OCI-LY3 (cell line): ENCODE measurements at regions not wholly inside any gene's neighbourhood (a gene's known extent, or its start where the extent isn't known, plus 50 kb on each side); places are given as distances from the start of the nearest gene placed in this dataset.

Experiments
- CTCF ChIP-seq: fragments of 200-600, 300-600 bp; sonication (generic); IDR thresholded peaks from 2 replicates; pipeline ENCODE4 v1.5.1; 2014; ENCODE audit warnings: antibody characterized with exemption, low read length, low read depth
- EZH2phosphoT487 ChIP-seq: fragments of 200-600 bp; shearing (Covaris generic); IDR thresholded peaks from 2 replicates; pipeline ENCODE4 v1.6.1; 2018; ENCODE audit warnings: antibody characterized with exemption, mixed run types, low read depth

DNA sequence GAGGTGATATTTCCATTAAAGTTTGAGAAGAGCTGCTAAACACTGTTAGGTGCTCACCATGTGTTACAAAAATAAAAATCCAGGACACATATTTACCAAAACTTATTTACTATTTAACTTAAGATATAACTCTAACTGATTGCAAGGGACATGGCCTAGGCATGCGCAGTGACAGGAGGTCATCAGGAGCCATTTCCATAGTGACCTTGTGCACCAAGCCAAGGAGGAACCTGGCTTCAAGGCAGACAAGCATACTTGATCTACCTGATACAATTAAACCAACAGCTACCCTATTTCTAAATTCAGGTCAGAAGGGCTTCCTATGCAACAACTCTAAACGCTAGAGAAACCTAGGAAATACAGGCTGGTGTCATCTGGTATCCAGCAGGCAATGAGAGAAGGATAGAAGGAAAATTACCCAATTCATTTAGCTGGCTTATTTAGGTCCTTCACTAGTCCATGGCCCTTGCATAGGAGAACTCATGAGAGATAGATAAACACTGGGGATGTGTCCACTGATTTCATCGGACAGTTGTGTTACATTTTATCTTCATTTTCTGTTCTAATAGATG, 134.4 kb downstream of the FOXB1 start:
- no peak for TF ChIP-seq CTCF
- no peak for TF ChIP-seq EZH2phosphoT487
